Gastrocnemius medialis (tissue), 4 donors: ENCODE measurements at regions not wholly inside any gene's neighbourhood (a gene's known extent, or its start where the extent isn't known, plus 50 kb on each side); places are given as distances from the start of the nearest gene placed in this dataset.

Experiments
- CTCF ChIP-seq, 5 experiments: fragments of 450-650 bp in 3 of 5; fragments of 200-600 bp in 2 of 5; sonication (generic) in 2 of 5; IDR thresholded peaks in 4 of 5; conservative IDR thresholded peaks in 1 of 5; 1 replicate in 4 of 5; 2 replicates in 1 of 5; pipeline ENCODE4 v1.5.1; 2016 to 2019; ENCODE audit warnings: antibody characterized with exemption in 5 of 5, mild to moderate bottlenecking in 3 of 5, moderate library complexity in 3 of 5
- POLR2A ChIP-seq, 2 donors: fragments of 450-650 bp; IDR thresholded peaks; one replicate each; pipeline ENCODE4 v1.6.1; 2017; ENCODE audit warnings: antibody characterized with exemption in 2 of 2, mild to moderate bottlenecking in 2 of 2, moderate library complexity in 2 of 2

DNA sequence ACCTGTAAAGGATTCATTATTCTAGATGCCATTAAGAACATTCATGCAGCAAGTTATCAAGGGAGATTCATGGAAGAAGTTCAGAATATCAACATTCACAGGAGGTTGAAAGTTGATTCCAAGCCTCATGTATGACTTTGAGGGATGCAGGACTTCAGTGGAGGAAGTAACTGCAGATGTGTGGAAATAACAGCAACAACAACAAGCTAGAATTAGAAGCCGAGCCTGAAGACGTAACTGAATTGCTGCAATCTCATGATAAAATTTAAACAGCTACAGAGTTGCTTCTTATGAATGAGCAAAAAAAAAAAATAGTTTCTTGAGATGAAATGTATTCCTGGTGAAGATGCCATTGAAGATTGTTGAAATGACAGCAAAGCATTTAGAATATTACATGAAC is 73.3 kb upstream of the NXT1 start:
- TF ChIP-seq CTCF (IDR thresholded peaks at IDR 0.05 in 4 of 5, conservative IDR thresholded peaks at IDR 0.05 in 1 of 5): no peak
- TF ChIP-seq POLR2A (IDR thresholded peaks at IDR 0.05): no peak
